K562 (cell line): ENCODE measurements at regions not wholly inside any gene's neighbourhood (a gene's known extent, or its start where the extent isn't known, plus 50 kb on each side); places are given as distances from the start of the nearest gene placed in this dataset.

Experiments used
- ATAC-seq: fragments of 200-7000 bp; cut with Tn5 transposase; 3 replicates; pipeline ENCODE4 v1.9.1; 2020; ENCODE audit warnings: moderate library complexity
- BruUV-seq: library from RNA; stranded (reverse); fragments of 400-500 nt; replicated peaks from 2 replicates; lab custom pipeline; 2021; lab: Mats Ljungman, UMichigan
- CTCF ChIA-PET: fragments of 300-600 bp; formaldehyde crosslinking; extraction: SDS; loops from one replicate; lab custom pipeline; 2021; ENCODE audit warnings: low intra/inter-chr PET ratio; lab: Yijun Ruan, JAX
- POLR2A ChIA-PET: fragments of 300-600, 350-650 bp; sonication (Branson Sonifier 250); formaldehyde crosslinking; extraction: SDS; loops from one replicate; lab custom pipeline; 2021; ENCODE audit warnings: antibody characterized with exemption, inconsistent platforms; lab: Yijun Ruan, JAX
- DNase-seq, 4 experiments: peaks; one replicate each; pipeline versions ENCODE4 v3.0.0 to v3.0.0-alpha.2; 2011 to 2018; ENCODE audit warnings: low spot score in 3 of 4, mixed read lengths in 3 of 4; ENCODE audit errors: extremely low read depth in 1 of 4
- FAIRE-seq: peaks from 2 replicates; lab custom pipeline; 2011; peaks lifted over from hg19 to GRCh38; lab: Jason Lieb, UNC
- H2AFZ ChIP-seq: 2 replicates; pipeline ENCODE4 v1.6.0; 2011; ENCODE audit warnings: low read depth, low read length, control low read depth, inconsistent platforms
- H3K27ac ChIP-seq: fragments of 200-600 bp; 3 replicates; pipeline ENCODE4 v1.8.0; 2011; ENCODE audit warnings: low read depth, mild to moderate bottlenecking, control low read depth, inconsistent platforms, low read length, moderate library complexity, mixed read lengths; ENCODE audit errors: extremely low read depth
- H3K27me3 ChIP-seq, 2 experiments: fragments of 300-600 bp in 1 of 2; 2 replicates in 1 of 2; 3 replicates in 1 of 2; pipeline versions ENCODE4 v1.6.0 to v1.8.0; 2011; ENCODE audit warnings: inconsistent platforms in 2 of 2, low read length in 2 of 2, mild to moderate bottlenecking in 1 of 2, mixed read lengths in 1 of 2, moderate library complexity in 1 of 2; ENCODE audit not compliant: control insufficient read depth in 2 of 2, insufficient read depth in 2 of 2
- H3K36me3 ChIP-seq: fragments of 300-600 bp; 3 replicates; pipeline ENCODE4 v1.8.0; 2011; ENCODE audit warnings: mild to moderate bottlenecking, low read length, inconsistent platforms; ENCODE audit not compliant: control insufficient read depth, insufficient read depth
- H3K4me1 ChIP-seq, 2 experiments: fragments of 200-600 bp in 1 of 2; replicated peaks in 1 of 2; 2 replicates in 1 of 2; 3 replicates in 1 of 2; pipeline versions ENCODE4 v1.5.1 to v1.8.0; 2011; ENCODE audit warnings: inconsistent platforms in 2 of 2, low read length in 2 of 2, mild to moderate bottlenecking in 1 of 2, mixed read lengths in 1 of 2, moderate library complexity in 1 of 2; ENCODE audit not compliant: control insufficient read depth in 2 of 2, insufficient read depth in 2 of 2
- H3K4me2 ChIP-seq: 2 replicates; pipeline ENCODE4 v1.6.1; 2011; ENCODE audit warnings: low read length, control low read depth, inconsistent platforms, mixed read lengths; ENCODE audit not compliant: insufficient read depth
- H3K4me3 ChIP-seq: fragments of 200-600 bp; sonication (generic), shearing (Covaris generic); 2 replicates; pipeline ENCODE4 v1.5.1; 2016; ENCODE audit warnings: control low read depth, inconsistent platforms
- H3K79me2 ChIP-seq: fragments of 200-600 bp; 3 replicates; pipeline ENCODE4 v1.8.0; 2011; ENCODE audit warnings: low read length, inconsistent platforms; ENCODE audit not compliant: control insufficient read depth, insufficient read depth
- H3K9ac ChIP-seq, 2 experiments: 2 replicates each; pipeline versions ENCODE4 v1.6.0 to v1.6.1; 2011; ENCODE audit warnings: low read depth in 2 of 2, low read length in 2 of 2, control low read depth in 1 of 2, inconsistent platforms in 1 of 2, mild to moderate bottlenecking in 1 of 2, mixed read lengths in 1 of 2; ENCODE audit not compliant: insufficient read depth in 1 of 2
- H3K9me1 ChIP-seq: one replicate; pipeline ENCODE4 v1.6.0; 2011; ENCODE audit warnings: inconsistent platforms, mild to moderate bottlenecking, low read length, moderate library complexity; ENCODE audit not compliant: control insufficient read depth, insufficient read depth
- H3K9me3 ChIP-seq: replicated peaks from 2 replicates; pipeline ENCODE4 v1.5.1; 2011; ENCODE audit warnings: low read depth, low read length, inconsistent platforms; ENCODE audit not compliant: control insufficient read depth, insufficient read depth
- H4K20me1 ChIP-seq: replicated peaks from 2 replicates; pipeline ENCODE4 v1.6.1; 2011; ENCODE audit warnings: low read length, inconsistent platforms, mixed read lengths; ENCODE audit not compliant: control insufficient read depth, insufficient read depth
- BACH1 ChIP-seq: fragments of 200-800 bp; sonication (Bioruptor generic); IDR thresholded peaks from 2 replicates; pipeline ENCODE4 v1.6.1; 2016; ENCODE audit warnings: missing genetic modification characterization, missing compliant biosample characterization
- BRD4 ChIP-seq: fragments of 200-600 bp; sonication (generic); IDR thresholded peaks from 2 replicates; pipeline ENCODE4 v1.6.1; 2017; ENCODE audit warnings: inconsistent platforms
- C11orf30 ChIP-seq: fragments of 450-650 bp; IDR thresholded peaks from 2 replicates; pipeline ENCODE4 v1.6.1; 2016; ENCODE audit warnings: low read depth, mild to moderate bottlenecking
- CC2D1A ChIP-seq: fragments of 450-650 bp; IDR thresholded peaks from 2 replicates; pipeline ENCODE4 v1.6.1; 2017; ENCODE audit warnings: mild to moderate bottlenecking
- CHD4 ChIP-seq: fragments of 200-600 bp; sonication (generic); IDR thresholded peaks from 3 replicates; pipeline ENCODE4 v1.6.1; 2012; ENCODE audit warnings: low read depth, mild to moderate bottlenecking, mixed read lengths, low read length, inconsistent platforms; ENCODE audit not compliant: insufficient read depth, insufficient replicate concordance, poor library complexity, severe bottlenecking
- FOXJ2 ChIP-seq: fragments of 200-800 bp; sonication (Bioruptor generic); IDR thresholded peaks from 2 replicates; pipeline ENCODE4 v1.6.1; 2016; ENCODE audit warnings: missing genetic modification characterization, missing compliant biosample characterization
- GATAD2B ChIP-seq: fragments of 450-650 bp; IDR thresholded peaks from 2 replicates; pipeline ENCODE4 v1.6.1; 2017; ENCODE audit warnings: mild to moderate bottlenecking, borderline replicate concordance
- GTF2F1 ChIP-seq: IDR thresholded peaks from 2 replicates; pipeline ENCODE4 v1.6.1; 2011; ENCODE audit warnings: low read depth, low read length, improper control_type of control experiment
- HMG20B ChIP-seq: fragments of 250-450 bp; sonication (Bioruptor Pico); IDR thresholded peaks from 2 replicates; pipeline ENCODE4 v1.5.0; 2021; ENCODE audit warnings: mild to moderate bottlenecking
- IFI16 ChIP-seq: fragments of 250-450 bp; sonication (Bioruptor Pico); IDR thresholded peaks from 2 replicates; pipeline ENCODE4 v2.1.2; 2022; ENCODE audit warnings: mild to moderate bottlenecking, inconsistent platforms
- KLF1 ChIP-seq: fragments of 450-650 bp; IDR thresholded peaks from 2 replicates; pipeline ENCODE4 v1.6.1; 2016; ENCODE audit warnings: missing genetic modification characterization, missing compliant biosample characterization
- MAFF ChIP-seq: IDR thresholded peaks from 2 replicates; pipeline ENCODE4 v1.6.1; 2012; ENCODE audit warnings: low read length, improper control_type of control experiment
- MAFG ChIP-seq: fragments of 450-650 bp; conservative IDR thresholded peaks from 2 replicates; pipeline ENCODE4 v1.6.1; 2016; ENCODE audit warnings: missing genetic modification characterization, missing compliant biosample characterization
- MAFK ChIP-seq: IDR thresholded peaks from 2 replicates; pipeline ENCODE4 v1.6.1; 2011; ENCODE audit warnings: low read length, improper control_type of control experiment
- MEF2A ChIP-seq: IDR thresholded peaks from 2 replicates; pipeline ENCODE4 v1.6.1; 2011; ENCODE audit warnings: low read depth, mild to moderate bottlenecking, low read length, moderate library complexity; ENCODE audit not compliant: control insufficient read depth
- MYNN ChIP-seq, 2 experiments: sonication (generic); formaldehyde crosslinking in 1 of 2; IDR thresholded peaks; 2 replicates each; pipeline versions ENCODE4 v1.5.0 to v1.6.1; 2016 to 2020; ENCODE audit warnings: antibody characterized with exemption in 1 of 2, missing genetic modification reagents in 1 of 2
- NCOA2 ChIP-seq, 2 experiments: fragments of 450-650 bp; IDR thresholded peaks; 2 replicates each; pipeline ENCODE4 v1.6.1; 2018; ENCODE audit warnings: mild to moderate bottlenecking in 2 of 2, moderate library complexity in 1 of 2; ENCODE audit not compliant: partially characterized antibody in 2 of 2
- NFE2 ChIP-seq: IDR thresholded peaks from 2 replicates; pipeline ENCODE4 v1.6.1; 2014; ENCODE audit warnings: antibody characterized with exemption, low read depth
- NRF1 ChIP-seq, 2 experiments: fragments of 450-650 bp; IDR thresholded peaks in 1 of 2; conservative IDR thresholded peaks in 1 of 2; 2 replicates each; pipeline ENCODE4 v1.6.1; 2014; ENCODE audit warnings: mild to moderate bottlenecking in 2 of 2
- PHB ChIP-seq: fragments of 250-450 bp; sonication (Bioruptor Pico); IDR thresholded peaks from 2 replicates; pipeline ENCODE4 v1.5.0; 2021
- PRMT5 ChIP-seq: sonication (generic); formaldehyde crosslinking; IDR thresholded peaks from 2 replicates; pipeline ENCODE4 v1.5.0; 2020; ENCODE audit warnings: missing genetic modification reagents
- SIRT6 ChIP-seq: IDR thresholded peaks from one replicate; pipeline ENCODE4 v1.6.1; 2012; ENCODE audit warnings: low read depth, mild to moderate bottlenecking, control low read depth, inconsistent platforms, low read length, moderate library complexity
- TAL1 ChIP-seq: fragments of 450-650 bp; IDR thresholded peaks from 2 replicates; pipeline ENCODE4 v1.6.1; 2016; ENCODE audit warnings: mild to moderate bottlenecking
- TCF7 ChIP-seq: sonication (generic); IDR thresholded peaks from 2 replicates; pipeline ENCODE4 v1.6.1; 2016; ENCODE audit warnings: antibody characterized with exemption, borderline replicate concordance
- TCFL5 ChIP-seq: fragments of 250-450 bp; sonication (Bioruptor Pico); conservative IDR thresholded peaks from 2 replicates; pipeline ENCODE4 v1.6.1; 2021; ENCODE audit warnings: mild to moderate bottlenecking, moderate library complexity, matching md5 sums
- ZNF143 ChIP-seq: sonication (generic); formaldehyde crosslinking; IDR thresholded peaks from 2 replicates; pipeline ENCODE4 v1.9.0; 2022; ENCODE audit warnings: mild to moderate bottlenecking, missing genetic modification reagents
- ZNF280A ChIP-seq: fragments of 450-650 bp; IDR thresholded peaks from 2 replicates; pipeline ENCODE4 v1.6.1; 2018; ENCODE audit warnings: mild to moderate bottlenecking, low read depth; ENCODE audit not compliant: partially characterized antibody
- ZNF785 ChIP-seq: fragments of 250-450 bp; sonication (Bioruptor Pico); IDR thresholded peaks from 2 replicates; pipeline ENCODE4 v1.4.0; 2020; ENCODE audit warnings: mild to moderate bottlenecking
- WGBS: fragments of 100-300 bp; shearing (Covaris generic); methylation state at CpG from one replicate; pipeline ENCODE4 v1.1.6; 2016; ENCODE audit warnings: low coverage, mixed read lengths; ENCODE audit not compliant: insufficient coverage; ENCODE audit errors: missing lambda C conversion rate; 5-methylcytosine and 5-hydroxymethylcytosine counted together
- in situ Hi-C: fragments of 300-500 bp; cut with MboI; formaldehyde crosslinking; loops from 4 replicates; pipeline ENCODE4 v1.15.0; 2018; ENCODE audit warnings: inconsistent platforms, mixed read lengths
- intact Hi-C: fragments of 100-400 bp; cut with micrococcal nuclease; formaldehyde crosslinking; loops from 2 replicates; pipeline ENCODE4 v1.14.2; 2022

- no peaks in the 10 kb centered on the region for H3K9me1 ChIP-seq
- H2AFZ ChIP-seq, result no peak overlapping the region; the same call in 1 of the 2 replicates
- WGBS, result 0% methylated on average over 2 of the region's 2 CpGs
- H3K4me1 ChIP-seq, result peaks cover 0 to 5% of the 10 kb centered on the region in 2 experiments; a peak in 2 of 5 replicates
- no peaks in the 10 kb centered on the region for H3K27me3 ChIP-seq
- no peak overlapping the region for H3K9ac ChIP-seq
- POLR2A ChIA-PET, result no interaction called here
- H3K27ac ChIP-seq, result no peak overlapping the region
- DNase-seq (no peak), FAIRE-seq (no peak), ATAC-seq (no peak)
- intact Hi-C loops, result no loop called here
- H4K20me1 ChIP-seq, result no peaks in the 10 kb centered on the region
- no peaks in the 10 kb centered on the region; the same call in 1 of the 2 replicates for H3K9me3 ChIP-seq
- H3K36me3 ChIP-seq, result no peaks in the 10 kb centered on the region
- no peaks in the 10 kb centered on the region for H3K79me2 ChIP-seq
- CTCF ChIA-PET, result no interaction called here
- H3K4me2 ChIP-seq, result no peak overlapping the region
- BruUV-seq, result no TSS peak
- in situ Hi-C loops, result no loop called here
- no peak overlapping the region for H3K4me3 ChIP-seq
- TF ChIP-seq NFE2 (peak; percentile 63), BACH1 (tag) (no peak), KLF1 (tag) (no peak), HMG20B (CRISPR knock-in tag) (no peak), NCOA2 (IDR thresholded peaks at IDR 0.05; ENCODE audit: partially characterized antibody in 2 of 2) (no peak), PHB (CRISPR knock-in tag) (no peak), MYNN (IDR thresholded peaks at IDR 0.05) (no peak), MYNN (CRISPR knock-in tag; IDR thresholded peaks at IDR 0.05) (no peak), ZNF143 (no peak), GATAD2B (no peak), MAFG (tag) (peak; percentile 42), TAL1 (no peak), TCFL5 (CRISPR knock-in tag) (no peak), ZNF785 (CRISPR knock-in tag) (no peak), IFI16 (CRISPR knock-in tag) (no peak), SIRT6 (no peak), MEF2A (no peak), FOXJ2 (tag) (peak; percentile 66; the same call in 1 of the 2 replicates), C11orf30 (peak; percentile 44; the same call in 1 of the 2 replicates), BRD4 (no peak), MAFF (peak; percentile 31; the same call in 1 of the 2 replicates), MAFK (peak; percentile 46; the same call in 1 of the 2 replicates), CHD4 (no peak), GTF2F1 (no peak), CC2D1A (no peak), ZNF280A (no peak), PRMT5 (CRISPR knock-in tag) (no peak), TCF7 (no peak), NRF1 (conservative IDR thresholded peaks at IDR 0.05 in 1 of 2, IDR thresholded peaks at IDR 0.05 in 1 of 2) (no peak)
Measured at GRCh38 chr9:19682397-19682796, 106.4 kb downstream of the SLC24A2 start.
